K562 (cell line): ENCODE measurements at regions not wholly inside any gene's neighbourhood (a gene's known extent, or its start where the extent isn't known, plus 50 kb on each side); places are given as distances from the start of the nearest gene placed in this dataset.

Source experiments
- ATAC-seq: fragments of 200-7000 bp; cut with Tn5 transposase; 3 replicates; pipeline ENCODE4 v1.9.1; 2020; ENCODE audit warnings: moderate library complexity
- BruUV-seq: library from RNA; stranded (reverse); fragments of 400-500 nt; replicated peaks from 2 replicates; lab custom pipeline; 2021; lab: Mats Ljungman, UMichigan
- CTCF ChIA-PET: fragments of 300-600 bp; formaldehyde crosslinking; extraction: SDS; loops from one replicate; lab custom pipeline; 2021; ENCODE audit warnings: low intra/inter-chr PET ratio; lab: Yijun Ruan, JAX
- POLR2A ChIA-PET: fragments of 300-600, 350-650 bp; sonication (Branson Sonifier 250); formaldehyde crosslinking; extraction: SDS; loops from one replicate; lab custom pipeline; 2021; ENCODE audit warnings: antibody characterized with exemption, inconsistent platforms; lab: Yijun Ruan, JAX
- DNase-seq, 4 experiments: peaks; one replicate each; pipeline versions ENCODE4 v3.0.0 to v3.0.0-alpha.2; 2011 to 2018; ENCODE audit warnings: low spot score in 3 of 4, mixed read lengths in 3 of 4; ENCODE audit errors: extremely low read depth in 1 of 4
- FAIRE-seq: peaks from 2 replicates; lab custom pipeline; 2011; peaks lifted over from hg19 to GRCh38; lab: Jason Lieb, UNC
- H2AFZ ChIP-seq: 2 replicates; pipeline ENCODE4 v1.6.0; 2011; ENCODE audit warnings: low read depth, low read length, control low read depth, inconsistent platforms
- H3K27ac ChIP-seq: fragments of 200-600 bp; 3 replicates; pipeline ENCODE4 v1.8.0; 2011; ENCODE audit warnings: low read depth, mild to moderate bottlenecking, control low read depth, inconsistent platforms, low read length, moderate library complexity, mixed read lengths; ENCODE audit errors: extremely low read depth
- H3K27me3 ChIP-seq, 2 experiments: fragments of 300-600 bp in 1 of 2; 2 replicates in 1 of 2; 3 replicates in 1 of 2; pipeline versions ENCODE4 v1.6.0 to v1.8.0; 2011; ENCODE audit warnings: inconsistent platforms in 2 of 2, low read length in 2 of 2, mild to moderate bottlenecking in 1 of 2, mixed read lengths in 1 of 2, moderate library complexity in 1 of 2; ENCODE audit not compliant: control insufficient read depth in 2 of 2, insufficient read depth in 2 of 2
- H3K36me3 ChIP-seq: fragments of 300-600 bp; 3 replicates; pipeline ENCODE4 v1.8.0; 2011; ENCODE audit warnings: mild to moderate bottlenecking, low read length, inconsistent platforms; ENCODE audit not compliant: control insufficient read depth, insufficient read depth
- H3K4me1 ChIP-seq, 2 experiments: fragments of 200-600 bp in 1 of 2; replicated peaks in 1 of 2; 2 replicates in 1 of 2; 3 replicates in 1 of 2; pipeline versions ENCODE4 v1.5.1 to v1.8.0; 2011; ENCODE audit warnings: inconsistent platforms in 2 of 2, low read length in 2 of 2, mild to moderate bottlenecking in 1 of 2, mixed read lengths in 1 of 2, moderate library complexity in 1 of 2; ENCODE audit not compliant: control insufficient read depth in 2 of 2, insufficient read depth in 2 of 2
- H3K4me2 ChIP-seq: 2 replicates; pipeline ENCODE4 v1.6.1; 2011; ENCODE audit warnings: low read length, control low read depth, inconsistent platforms, mixed read lengths; ENCODE audit not compliant: insufficient read depth
- H3K4me3 ChIP-seq: fragments of 200-600 bp; sonication (generic), shearing (Covaris generic); 2 replicates; pipeline ENCODE4 v1.5.1; 2016; ENCODE audit warnings: control low read depth, inconsistent platforms
- H3K79me2 ChIP-seq: fragments of 200-600 bp; 3 replicates; pipeline ENCODE4 v1.8.0; 2011; ENCODE audit warnings: low read length, inconsistent platforms; ENCODE audit not compliant: control insufficient read depth, insufficient read depth
- H3K9ac ChIP-seq, 2 experiments: 2 replicates each; pipeline versions ENCODE4 v1.6.0 to v1.6.1; 2011; ENCODE audit warnings: low read depth in 2 of 2, low read length in 2 of 2, control low read depth in 1 of 2, inconsistent platforms in 1 of 2, mild to moderate bottlenecking in 1 of 2, mixed read lengths in 1 of 2; ENCODE audit not compliant: insufficient read depth in 1 of 2
- H3K9me1 ChIP-seq: one replicate; pipeline ENCODE4 v1.6.0; 2011; ENCODE audit warnings: inconsistent platforms, mild to moderate bottlenecking, low read length, moderate library complexity; ENCODE audit not compliant: control insufficient read depth, insufficient read depth
- H3K9me3 ChIP-seq: replicated peaks from 2 replicates; pipeline ENCODE4 v1.5.1; 2011; ENCODE audit warnings: low read depth, low read length, inconsistent platforms; ENCODE audit not compliant: control insufficient read depth, insufficient read depth
- H4K20me1 ChIP-seq: replicated peaks from 2 replicates; pipeline ENCODE4 v1.6.1; 2011; ENCODE audit warnings: low read length, inconsistent platforms, mixed read lengths; ENCODE audit not compliant: control insufficient read depth, insufficient read depth
- ARID1B ChIP-seq: fragments of 450-650 bp; IDR thresholded peaks from 2 replicates; pipeline ENCODE4 v1.6.1; 2016; ENCODE audit warnings: antibody characterized with exemption, mild to moderate bottlenecking, inconsistent platforms
- CSDE1 ChIP-seq, 2 experiments: fragments of 450-650 bp; IDR thresholded peaks; 2 replicates each; pipeline ENCODE4 v1.6.1; 2016; ENCODE audit warnings: mild to moderate bottlenecking in 1 of 2
- DLX4 ChIP-seq: fragments of 250-450 bp; sonication (Bioruptor Pico); IDR thresholded peaks from 2 replicates; pipeline ENCODE4 v1.6.1; 2021; ENCODE audit warnings: mild to moderate bottlenecking
- ID3 ChIP-seq, 2 experiments: fragments of 250-450 bp in 1 of 2; fragments of 450-650 bp in 1 of 2; sonication (Bioruptor Pico) in 1 of 2; IDR thresholded peaks; 2 replicates each; pipeline versions ENCODE4 v1.6.1 to v1.8.0; 2016 to 2021; ENCODE audit warnings: mild to moderate bottlenecking in 2 of 2, moderate library complexity in 2 of 2, missing compliant biosample characterization in 1 of 2, missing genetic modification characterization in 1 of 2
- MECOM ChIP-seq: fragments of 250-450 bp; sonication (Bioruptor Pico); IDR thresholded peaks from 2 replicates; pipeline ENCODE4 v1.8.0; 2022; ENCODE audit warnings: inconsistent platforms
- POLR2B ChIP-seq: fragments of 450-650 bp; IDR thresholded peaks from 2 replicates; pipeline ENCODE4 v1.6.1; 2018; ENCODE audit warnings: low read depth; ENCODE audit not compliant: partially characterized antibody
- TBL1XR1 ChIP-seq, 2 experiments: IDR thresholded peaks; 2 replicates each; pipeline ENCODE4 v1.6.1; 2012; ENCODE audit warnings: improper control_type of control experiment in 2 of 2, low read length in 2 of 2, mild to moderate bottlenecking in 1 of 2
- ZNF143 ChIP-seq: sonication (generic); formaldehyde crosslinking; IDR thresholded peaks from 2 replicates; pipeline ENCODE4 v1.9.0; 2022; ENCODE audit warnings: mild to moderate bottlenecking, missing genetic modification reagents
- WGBS: fragments of 100-300 bp; shearing (Covaris generic); methylation state at CpG from one replicate; pipeline ENCODE4 v1.1.6; 2016; ENCODE audit warnings: low coverage, mixed read lengths; ENCODE audit not compliant: insufficient coverage; ENCODE audit errors: missing lambda C conversion rate; 5-methylcytosine and 5-hydroxymethylcytosine counted together
- in situ Hi-C: fragments of 300-500 bp; cut with MboI; formaldehyde crosslinking; loops from 4 replicates; pipeline ENCODE4 v1.15.0; 2018; ENCODE audit warnings: inconsistent platforms, mixed read lengths
- intact Hi-C: fragments of 100-400 bp; cut with micrococcal nuclease; formaldehyde crosslinking; loops from 2 replicates; pipeline ENCODE4 v1.14.2; 2022
- TF ChIP-seq, protein P1 (sequence below): fragments of 250-450 bp; sonication (Bioruptor Pico); IDR thresholded peaks from 2 replicates; pipeline ENCODE4 v1.4.0; 2020; ENCODE audit warnings: mild to moderate bottlenecking, moderate library complexity, borderline replicate concordance

GRCh38 chr14:84087986-84088531 is 1441.9 kb upstream of the FLRT2 start:
- Histone ChIP-seq H3K4me1 (no peaks in the 10 kb centered on the region), H3K27me3 (no peaks in the 10 kb centered on the region)
- ATAC-seq = no peak
- POLR2A ChIA-PET = no interaction called here
- TF ChIP-seq MECOM = no peak
- TF ChIP-seq, all 486 proteins: peak for 0
- DNase-seq = no peak
- Histone ChIP-seq H3K9me3 (0 out of 2 replicates have a peak, but pooled peaks cover 1% of the 10 kb centered on the region), H3K9me1 (no peaks in the 10 kb centered on the region), H3K4me2 (no peak overlapping the region), H3K27ac (no peak overlapping the region), H3K4me3 (no peak overlapping the region), H2AFZ (no peak overlapping the region), H4K20me1 (no peaks in the 10 kb centered on the region), H3K79me2 (no peaks in the 10 kb centered on the region), H3K9ac (no peak overlapping the region), H3K36me3 (no peaks in the 10 kb centered on the region)
- intact Hi-C loops (no loop called here), in situ Hi-C loops (no loop called here)
- CTCF ChIA-PET = no interaction called here
- 38% methylated on average over 7 of the region's 8 CpGs for WGBS
- FAIRE-seq = no peak
- no TSS peak for BruUV-seq

GRCh38 chr14:84090837-84091236 is 1439.1 kb upstream of the FLRT2 start:
- H3K27ac ChIP-seq = no peak overlapping the region
- POLR2A ChIA-PET = interaction anchor here (0.6 kb wide), 1 partner anchor 101 kb away, joined by 4 read pairs; no protein-coding TSS in a partner anchor
- H3K4me1 ChIP-seq = no peaks in the 10 kb centered on the region
- in situ Hi-C loops = no loop called here
- H3K27me3 ChIP-seq = no peaks in the 10 kb centered on the region
- H2AFZ ChIP-seq = no peak overlapping the region
- WGBS = 0% methylated on average over 3 of the region's 6 CpGs
- H3K9me3 ChIP-seq = 0 out of 2 replicates have a peak, but pooled peaks cover 1% of the 10 kb centered on the region
- H3K9me1 ChIP-seq = no peaks in the 10 kb centered on the region
- H3K79me2 ChIP-seq = no peaks in the 10 kb centered on the region
- no peak overlapping the region for H3K9ac ChIP-seq
- no peaks in the 10 kb centered on the region for H4K20me1 ChIP-seq
- H3K36me3 ChIP-seq = no peaks in the 10 kb centered on the region
- CTCF ChIA-PET = no interaction called here
- ATAC-seq (no peak), DNase-seq (no peak), FAIRE-seq (no peak)
- no peak overlapping the region for H3K4me2 ChIP-seq
- no peak overlapping the region for H3K4me3 ChIP-seq
- BruUV-seq = no TSS peak
- intact Hi-C loops = no loop called here
- TF ChIP-seq ID3 (CRISPR knock-in tag; IDR thresholded peaks at IDR 0.05) (no peak), ID3 (tag; IDR thresholded peaks at IDR 0.05) (no peak), ZNF143 (CRISPR knock-in tag) (no peak), TBL1XR1 (IDR thresholded peaks at IDR 0.05; ENCODE audit: low read length in 2 of 2) (no peak), CSDE1 (IDR thresholded peaks at IDR 0.05) (no peak), POLR2B (no peak), DLX4 (CRISPR knock-in tag) (no peak), ARID1B (no peak)
- TF ChIP-seq, protein P1, sequence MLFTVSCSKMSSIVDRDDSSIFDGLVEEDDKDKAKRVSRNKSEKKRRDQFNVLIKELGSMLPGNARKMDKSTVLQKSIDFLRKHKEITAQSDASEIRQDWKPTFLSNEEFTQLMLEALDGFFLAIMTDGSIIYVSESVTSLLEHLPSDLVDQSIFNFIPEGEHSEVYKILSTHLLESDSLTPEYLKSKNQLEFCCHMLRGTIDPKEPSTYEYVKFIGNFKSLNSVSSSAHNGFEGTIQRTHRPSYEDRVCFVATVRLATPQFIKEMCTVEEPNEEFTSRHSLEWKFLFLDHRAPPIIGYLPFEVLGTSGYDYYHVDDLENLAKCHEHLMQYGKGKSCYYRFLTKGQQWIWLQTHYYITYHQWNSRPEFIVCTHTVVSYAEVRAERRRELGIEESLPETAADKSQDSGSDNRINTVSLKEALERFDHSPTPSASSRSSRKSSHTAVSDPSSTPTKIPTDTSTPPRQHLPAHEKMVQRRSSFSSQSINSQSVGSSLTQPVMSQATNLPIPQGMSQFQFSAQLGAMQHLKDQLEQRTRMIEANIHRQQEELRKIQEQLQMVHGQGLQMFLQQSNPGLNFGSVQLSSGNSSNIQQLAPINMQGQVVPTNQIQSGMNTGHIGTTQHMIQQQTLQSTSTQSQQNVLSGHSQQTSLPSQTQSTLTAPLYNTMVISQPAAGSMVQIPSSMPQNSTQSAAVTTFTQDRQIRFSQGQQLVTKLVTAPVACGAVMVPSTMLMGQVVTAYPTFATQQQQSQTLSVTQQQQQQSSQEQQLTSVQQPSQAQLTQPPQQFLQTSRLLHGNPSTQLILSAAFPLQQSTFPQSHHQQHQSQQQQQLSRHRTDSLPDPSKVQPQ (CRISPR knock-in tag) = no peak
